T-cell (primary cell): ENCODE measurements at regions not wholly inside any gene's neighbourhood (a gene's known extent, or its start where the extent isn't known, plus 50 kb on each side); places are given as distances from the start of the nearest gene placed in this dataset.
"Not testable (repeated sequence)": the region's sequence is repeated elsewhere in the genome, so short reads cannot be mapped to it uniquely, and the experiment has no call there.

Experiments used
- ATAC-seq, 4 experiments: fragments of 200-7000 bp in 3 of 4; fragments of 150-1000 bp in 1 of 4; cut with Tn5 transposase; replicated peaks in 1 of 4; 1 replicate in 3 of 4; 2 replicates in 1 of 4; pipeline ENCODE4 v1.10.0; 2021; ENCODE audit warnings: moderate library complexity in 3 of 4, mild to moderate bottlenecking in 2 of 4, moderate number of reproducible peaks in 1 of 4
- CTCF ChIA-PET, 2 donors: fragments of 300-600 bp; sonication (Branson Sonifier 250); formaldehyde crosslinking; loops; one replicate each; lab custom pipeline; 2022; ENCODE audit warnings: antibody characterized with exemption in 2 of 2; lab: Charles Lee
- POLR2A ChIA-PET, 2 donors: fragments of 300-600 bp; sonication (Branson Sonifier 250); formaldehyde crosslinking; loops; one replicate each; lab custom pipeline; 2022; ENCODE audit warnings: antibody characterized with exemption in 2 of 2; lab: Charles Lee
- DNase-seq, 35 experiments: peaks; one replicate each; pipeline versions ENCODE4 v3.0.0 to v3.0.0-alpha.2; 2013 to 2023
- H3K27ac ChIP-seq: one replicate; pipeline ENCODE4 v1.5.1; 2013; ENCODE audit warnings: low read length
- H3K27me3 ChIP-seq, 2 experiments: replicated peaks in 1 of 2; 1 replicate in 1 of 2; 2 replicates in 1 of 2; pipeline versions ENCODE4 v1.6.1 to v1.7.0; 2013; ENCODE audit warnings: low read length in 1 of 2, mixed read lengths in 1 of 2; ENCODE audit not compliant: control insufficient read depth in 2 of 2, insufficient read depth in 2 of 2; ENCODE audit errors: extremely low read depth in 1 of 2
- H3K36me3 ChIP-seq, 2 donors: 1 replicate in 1 of 2; 2 replicates in 1 of 2; pipeline versions ENCODE4 v1.6.1 to v1.7.0; 2013; ENCODE audit warnings: low read length in 1 of 2; ENCODE audit not compliant: control insufficient read depth in 2 of 2, insufficient read depth in 1 of 2; ENCODE audit errors: extremely low read depth in 1 of 2
- H3K4me1 ChIP-seq, 2 experiments: 1 replicate in 1 of 2; 2 replicates in 1 of 2; pipeline versions ENCODE4 v1.6.1 to v1.7.0; 2013; ENCODE audit warnings: low read length in 2 of 2, mixed read lengths in 1 of 2; ENCODE audit not compliant: insufficient read depth in 2 of 2, control insufficient read depth in 1 of 2; ENCODE audit errors: extremely low read depth in 1 of 2
- H3K4me3 ChIP-seq, 2 donors: 1 replicate in 1 of 2; 2 replicates in 1 of 2; pipeline versions ENCODE4 v1.5.1 to v1.7.0; 2013; ENCODE audit warnings: mild to moderate bottlenecking in 2 of 2, low read length in 1 of 2, moderate library complexity in 1 of 2; ENCODE audit not compliant: control insufficient read depth in 1 of 2; ENCODE audit errors: extremely low read depth in 1 of 2
- H3K9me3 ChIP-seq: 2 replicates; pipeline ENCODE4 v1.7.0; 2013
- H3K27ac Mint-ChIP-seq, 2 donors: one replicate each; pipeline ENCODE4 v1.8.0; 2020 to 2021; ENCODE audit warnings: mild to moderate bottlenecking in 2 of 2, mixed read lengths in 2 of 2
- H3K27me3 Mint-ChIP-seq, 2 donors: one replicate each; pipeline ENCODE4 v1.8.0; 2021 to 2022; ENCODE audit warnings: mixed read lengths in 2 of 2
- H3K36me3 Mint-ChIP-seq: one replicate; pipeline ENCODE4 v1.8.0; 2021; ENCODE audit warnings: mixed read lengths
- H3K4me1 Mint-ChIP-seq, 3 donors: one replicate each; pipeline ENCODE4 v1.8.0; 2020 to 2022; ENCODE audit warnings: mixed read lengths in 3 of 3, mild to moderate bottlenecking in 1 of 3
- H3K4me3 Mint-ChIP-seq, 3 donors: one replicate each; pipeline ENCODE4 v1.8.0; 2020 to 2022; ENCODE audit warnings: mild to moderate bottlenecking in 3 of 3, mixed read lengths in 3 of 3, moderate library complexity in 3 of 3
- H3K9me3 Mint-ChIP-seq, 3 donors: one replicate each; pipeline ENCODE4 v1.8.0; 2020 to 2022; ENCODE audit warnings: mixed read lengths in 3 of 3
- WGBS: methylation state at CpG from one replicate; pipeline ENCODE4 v1.1.5; 2013; ENCODE audit warnings: missing lambda C conversion rate; ENCODE audit not compliant: insufficient coverage; 5-methylcytosine and 5-hydroxymethylcytosine counted together

DNA sequence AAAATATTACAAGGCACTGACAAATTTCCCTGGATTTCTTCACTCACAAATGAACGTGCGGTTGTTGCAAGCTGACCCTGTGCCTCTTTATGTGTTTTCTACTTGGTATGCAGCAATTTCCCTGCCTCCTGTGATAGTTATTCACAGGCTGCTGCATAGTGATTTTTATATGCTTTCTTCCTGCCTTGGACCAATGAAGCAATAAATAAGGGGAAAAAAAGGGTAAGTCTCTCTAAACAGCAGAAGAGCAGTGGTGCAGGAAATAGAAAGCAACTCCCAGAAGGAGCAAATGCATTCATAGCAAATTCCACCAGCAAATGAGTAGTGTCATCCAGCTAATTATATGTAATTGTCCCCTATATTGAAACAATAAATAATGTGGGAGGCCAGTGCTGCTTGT lies 737.9 kb downstream of the GALC start:
- DNase-seq = no peak
- Mint-ChIP-seq H3K36me3 (no peaks in the 10 kb centered on the region), H3K27me3 (no peaks in the 10 kb centered on the region), H3K27ac (no peak overlapping the region), H3K4me3 (no peak overlapping the region), H3K9me3 (peaks cover 0 to 17% (median 11%) of the 10 kb centered on the region in 3 donors), H3K4me1 (no peaks in the 10 kb centered on the region)
- CTCF ChIA-PET = no interaction called here
- Histone ChIP-seq H3K9me3 (peaks cover 1% of the 10 kb centered on the region), H3K36me3 (no peaks in the 10 kb centered on the region), H3K27ac (no peak overlapping the region), H3K4me1 (no peaks in the 10 kb centered on the region), H3K4me3 (no peak overlapping the region), H3K27me3 (no peaks in the 10 kb centered on the region)
- ATAC-seq = no peak
- POLR2A ChIA-PET = no interaction called here
- WGBS = no CpG with 5 or more reads among the region's 2 CpGs

DNA sequence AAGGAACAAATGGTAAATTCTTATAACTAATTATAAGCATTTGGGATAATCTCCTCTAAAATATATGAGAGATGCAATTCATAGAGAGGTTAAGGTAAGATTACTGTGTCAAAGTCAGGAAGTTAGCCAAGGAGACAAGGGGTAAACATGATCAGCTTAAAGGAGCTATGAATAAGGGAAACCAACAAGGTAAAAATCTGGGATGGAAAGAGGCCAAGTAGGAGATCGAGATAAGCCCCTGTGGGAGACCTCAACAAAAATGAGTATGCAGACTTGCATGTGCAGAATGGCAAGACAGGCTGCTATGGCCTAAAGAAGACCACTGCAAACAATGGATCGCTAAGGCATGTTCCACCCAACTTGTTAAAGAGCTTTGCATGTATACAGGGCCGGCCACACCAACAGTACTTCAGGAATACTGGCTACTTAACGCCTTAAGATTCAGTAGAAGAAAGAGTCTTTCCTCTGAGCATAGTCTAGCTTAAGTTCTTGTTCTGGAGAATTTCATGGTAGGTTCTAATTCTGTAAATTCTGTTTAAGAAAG lies 738.6 kb downstream of the GALC start:
- no peak overlapping the region for H3K4me3 Mint-ChIP-seq

DNA sequence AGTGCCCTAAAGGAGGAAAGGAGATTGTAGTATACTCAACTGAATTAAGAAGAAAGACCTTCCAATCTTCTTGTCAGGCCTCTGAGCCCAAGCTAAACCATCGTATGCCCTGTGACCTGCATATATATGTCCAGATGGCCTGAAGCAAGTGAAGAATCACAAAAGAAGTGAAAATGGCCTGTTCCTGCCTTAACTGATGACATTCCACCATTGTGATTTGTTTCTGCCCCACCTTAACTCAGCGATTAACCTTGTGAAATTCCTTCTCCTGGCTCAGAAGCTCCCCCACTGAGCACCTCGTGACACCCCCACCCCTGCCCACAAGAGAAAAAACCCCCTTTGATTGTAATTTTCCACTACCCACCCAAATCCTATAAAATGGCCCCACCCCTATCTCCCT lies 739.2 kb downstream of the GALC start:
- H3K27me3 ChIP-seq, H3K27me3 Mint-ChIP-seq, H3K4me1 ChIP-seq, H3K4me3 Mint-ChIP-seq, DNase-seq, H3K27ac ChIP-seq, POLR2A ChIA-PET, H3K4me3 ChIP-seq, H3K36me3 ChIP-seq, ATAC-seq, H3K9me3 ChIP-seq, H3K27ac Mint-ChIP-seq, CTCF ChIA-PET, H3K36me3 Mint-ChIP-seq, H3K4me1 Mint-ChIP-seq: not testable (repeated sequence)
- 68% methylated on average over 2 of the region's 3 CpGs for WGBS
- peaks cover 0 to 13% (median 11%) of the 10 kb centered on the region in 3 donors for H3K9me3 Mint-ChIP-seq

More for the DNA sequence above, 738.6 kb downstream of the GALC start:
- Mint-ChIP-seq H3K36me3 (no peaks in the 10 kb centered on the region), H3K27me3 (no peaks in the 10 kb centered on the region), H3K9me3 (peaks cover 0 to 17% (median 11%) of the 10 kb centered on the region in 3 donors), H3K27ac (no peak overlapping the region), H3K4me1 (no peaks in the 10 kb centered on the region)
- WGBS = 53% methylated on average over 1 of the region's 4 CpGs
- no peak overlapping the region for H3K27ac ChIP-seq
- H3K4me3 ChIP-seq = no peak overlapping the region
- H3K36me3 ChIP-seq = no peaks in the 10 kb centered on the region
- DNase-seq = no peak
- H3K9me3 ChIP-seq = no peaks in the 10 kb centered on the region
- H3K27me3 ChIP-seq = no peaks in the 10 kb centered on the region
- no peak for ATAC-seq
- POLR2A ChIA-PET = no interaction called here
- no peaks in the 10 kb centered on the region for H3K4me1 ChIP-seq
- CTCF ChIA-PET = no interaction called here

DNA sequence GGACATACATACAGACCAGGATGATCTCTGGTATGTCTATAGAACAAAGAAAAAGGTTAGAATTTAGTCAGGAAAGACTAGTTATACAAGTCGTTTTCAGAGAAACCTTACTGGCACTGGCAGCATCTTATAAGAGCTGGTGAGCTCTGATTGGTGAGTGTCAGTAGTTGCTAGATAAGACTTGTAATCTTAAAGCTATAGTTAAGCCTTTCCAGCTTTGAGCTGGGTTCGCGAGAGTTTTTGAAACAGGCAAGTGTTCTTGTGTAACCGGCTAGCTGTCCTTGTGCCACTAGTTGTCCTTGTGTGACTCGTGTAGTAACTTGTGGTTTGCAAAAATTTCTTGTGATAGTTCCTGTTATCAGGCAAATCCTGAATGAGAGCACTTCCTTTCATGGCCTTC lies 740.9 kb downstream of the GALC start:
- H3K4me1 ChIP-seq = no peaks in the 10 kb centered on the region
- H3K27me3 ChIP-seq = no peaks in the 10 kb centered on the region
- peaks cover 2% of the 10 kb centered on the region for H3K9me3 ChIP-seq
- CTCF ChIA-PET = no interaction called here
- Mint-ChIP-seq H3K36me3 (no peaks in the 10 kb centered on the region), H3K4me1 (no peaks in the 10 kb centered on the region), H3K27ac (no peak overlapping the region), H3K9me3 (peaks cover 3 to 13% (median 11%) of the 10 kb centered on the region in 3 donors), H3K4me3 (no peak overlapping the region), H3K27me3 (no peaks in the 10 kb centered on the region)
- ATAC-seq (no peak), DNase-seq (no peak)
- no peak overlapping the region for H3K27ac ChIP-seq
- no peak overlapping the region for H3K4me3 ChIP-seq
- WGBS = 40% methylated on average over 1 of the region's 5 CpGs
- POLR2A ChIA-PET = no interaction called here
- no peaks in the 10 kb centered on the region for H3K36me3 ChIP-seq

DNA sequence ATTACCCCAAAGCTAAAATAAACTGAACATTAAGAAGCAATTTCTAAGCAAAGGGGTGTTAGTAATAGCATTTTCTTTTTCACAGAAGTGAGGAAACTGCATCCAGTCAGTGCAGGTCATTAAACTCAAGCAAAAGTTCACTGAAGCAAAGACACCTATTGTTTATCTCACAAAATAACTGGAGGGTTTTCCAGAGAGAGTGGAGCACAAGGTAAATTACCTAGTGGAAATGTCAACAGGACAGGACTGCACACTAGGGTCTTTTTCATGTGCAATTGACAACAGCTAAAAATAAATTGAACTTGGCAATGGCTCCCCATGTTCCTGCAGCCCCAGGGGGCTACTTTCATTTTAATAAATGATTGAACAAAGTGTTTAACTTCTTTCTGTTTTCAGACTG lies 742.0 kb downstream of the GALC start:
- H3K27ac ChIP-seq = no peak overlapping the region
- CTCF ChIA-PET = no interaction called here
- Mint-ChIP-seq H3K36me3 (no peaks in the 10 kb centered on the region), H3K27ac (no peak overlapping the region), H3K4me1 (no peaks in the 10 kb centered on the region), H3K4me3 (no peak overlapping the region), H3K27me3 (no peaks in the 10 kb centered on the region), H3K9me3 (peaks cover 12% of the 10 kb centered on the region in 3 donors)
- POLR2A ChIA-PET = no interaction called here
- DNase-seq = no peak
- no peak overlapping the region for H3K4me3 ChIP-seq
- H3K36me3 ChIP-seq = no peaks in the 10 kb centered on the region
- no peaks in the 10 kb centered on the region for H3K27me3 ChIP-seq
- peaks cover 2% of the 10 kb centered on the region for H3K9me3 ChIP-seq
- no peak for ATAC-seq
- H3K4me1 ChIP-seq = no peaks in the 10 kb centered on the region

GRCh38 chr14:87241018-87241768 lies 751.8 kb downstream of the GALC start:
- no peaks in the 10 kb centered on the region for H3K9me3 ChIP-seq
- Mint-ChIP-seq H3K27me3 (no peaks in the 10 kb centered on the region), H3K36me3 (no peaks in the 10 kb centered on the region), H3K4me1 (no peaks in the 10 kb centered on the region), H3K27ac (no peak overlapping the region), H3K9me3 (peaks cover 16 to 28% (median 25%) of the 10 kb centered on the region in 3 donors), H3K4me3 (no peak overlapping the region)
- ChIA-PET POLR2A (no interaction called here), CTCF (no interaction called here)
- H3K4me3 ChIP-seq = no peak overlapping the region
- H3K4me1 ChIP-seq = no peaks in the 10 kb centered on the region
- no peak overlapping the region for H3K27ac ChIP-seq
- no CpG with 5 or more reads among the region's 3 CpGs for WGBS
- ATAC-seq (no peak), DNase-seq (no peak)
- no peaks in the 10 kb centered on the region for H3K27me3 ChIP-seq
- no peaks in the 10 kb centered on the region for H3K36me3 ChIP-seq
